Sigmoid colon (tissue), 3 donors: ENCODE measurements at regions not wholly inside any gene's neighbourhood (a gene's known extent, or its start where the extent isn't known, plus 50 kb on each side); places are given as distances from the start of the nearest gene placed in this dataset.

ENCODE experiments used
- CTCF ChIP-seq, 4 experiments: fragments of 450-650 bp in 3 of 4; fragments of 200-600 bp in 1 of 4; IDR thresholded peaks; one replicate each; pipeline ENCODE4 v1.5.1; 2016 to 2019; ENCODE audit warnings: antibody characterized with exemption in 4 of 4, mild to moderate bottlenecking in 3 of 4, moderate library complexity in 2 of 4
- POLR2A ChIP-seq, 2 donors: fragments of 450-650 bp; IDR thresholded peaks; one replicate each; pipeline ENCODE4 v1.6.1; 2016; ENCODE audit warnings: antibody characterized with exemption in 2 of 2, mild to moderate bottlenecking in 2 of 2, moderate library complexity in 2 of 2

GRCh38 chr17:77721846-77722160 is 236.7 kb upstream of the TNRC6C start:
- TF ChIP-seq CTCF (IDR thresholded peaks at IDR 0.05) (no peak), POLR2A (IDR thresholded peaks at IDR 0.05) (no peak)
